Osteocyte (in vitro differentiated cells): ENCODE measurements at regions not wholly inside any gene's neighbourhood (a gene's known extent, or its start where the extent isn't known, plus 50 kb on each side); places are given as distances from the start of the nearest gene placed in this dataset.

Source experiments
- DNase-seq: peaks from one replicate; pipeline ENCODE4 v3.0.0; 2021; ENCODE audit warnings: mixed read lengths; ENCODE audit not compliant: unreplicated experiment; ENCODE audit errors: extremely low spot score
- H3K27ac Mint-ChIP-seq: one replicate; pipeline ENCODE4 v1.8.0; 2021; ENCODE audit warnings: mild to moderate bottlenecking, mixed read lengths; ENCODE audit not compliant: unreplicated experiment
- H3K27me3 Mint-ChIP-seq: one replicate; pipeline ENCODE4 v1.8.0; 2021; ENCODE audit warnings: mixed read lengths; ENCODE audit not compliant: unreplicated experiment
- H3K36me3 Mint-ChIP-seq: one replicate; pipeline ENCODE4 v1.8.0; 2021; ENCODE audit warnings: mixed read lengths; ENCODE audit not compliant: unreplicated experiment
- H3K4me1 Mint-ChIP-seq: one replicate; pipeline ENCODE4 v1.8.0; 2021; ENCODE audit warnings: mixed read lengths; ENCODE audit not compliant: unreplicated experiment
- H3K4me3 Mint-ChIP-seq: one replicate; pipeline ENCODE4 v1.8.0; 2021; ENCODE audit warnings: mild to moderate bottlenecking, moderate library complexity, mixed read lengths; ENCODE audit not compliant: unreplicated experiment
- H3K9me3 Mint-ChIP-seq: one replicate; pipeline ENCODE4 v1.8.0; 2021; ENCODE audit warnings: mixed read lengths; ENCODE audit not compliant: unreplicated experiment
- CTCF ChIP-seq: fragments of 200-600 bp; sonication (generic); IDR thresholded peaks from 2 replicates; pipeline ENCODE4 v1.5.0; 2021; ENCODE audit warnings: antibody characterized with exemption, mild to moderate bottlenecking, moderate library complexity

- H3K4me3 Mint-ChIP-seq = no peak overlapping the region
- no peaks in the 10 kb centered on the region for H3K27me3 Mint-ChIP-seq
- peaks cover 1% of the 10 kb centered on the region for H3K9me3 Mint-ChIP-seq
- H3K36me3 Mint-ChIP-seq = no peaks in the 10 kb centered on the region
- H3K4me1 Mint-ChIP-seq = no peaks in the 10 kb centered on the region
- DNase-seq = no peak
- H3K27ac Mint-ChIP-seq = no peak overlapping the region
- TF ChIP-seq CTCF = no peak
Measured at GRCh38 chr11:91742155-91742554, 482.5 kb upstream of the FAT3 start.

- Mint-ChIP-seq H3K36me3 (no peaks in the 10 kb centered on the region), H3K4me1 (no peaks in the 10 kb centered on the region), H3K27me3 (no peaks in the 10 kb centered on the region), H3K27ac (no peak overlapping the region), H3K4me3 (no peak overlapping the region), H3K9me3 (peaks cover 19% of the 10 kb centered on the region)
- TF ChIP-seq CTCF = no peak
- no peak for DNase-seq
Measured at GRCh38 chr11:91731051-91731450, 493.6 kb upstream of the FAT3 start.

GRCh38 chr11:91730620-91731019, 494.0 kb upstream of the FAT3 start:
- Mint-ChIP-seq H3K4me3 (no peak overlapping the region), H3K27ac (no peak overlapping the region), H3K9me3 (peaks cover 17% of the 10 kb centered on the region), H3K27me3 (no peaks in the 10 kb centered on the region), H3K36me3 (no peaks in the 10 kb centered on the region), H3K4me1 (no peaks in the 10 kb centered on the region)
- DNase-seq = no peak
- no peak for TF ChIP-seq CTCF

- Mint-ChIP-seq H3K4me3 (no peak overlapping the region), H3K27me3 (no peaks in the 10 kb centered on the region), H3K9me3 (peaks cover 13% of the 10 kb centered on the region), H3K36me3 (no peaks in the 10 kb centered on the region), H3K4me1 (no peaks in the 10 kb centered on the region), H3K27ac (no peak overlapping the region)
- TF ChIP-seq CTCF = no peak
- no peak for DNase-seq
Measured at GRCh38 chr11:91730057-91730456, 494.6 kb upstream of the FAT3 start.

- H3K9me3 Mint-ChIP-seq = no peaks in the 10 kb centered on the region
- no peak for TF ChIP-seq CTCF
- H3K27me3 Mint-ChIP-seq = no peaks in the 10 kb centered on the region
- H3K4me1 Mint-ChIP-seq = no peaks in the 10 kb centered on the region
- no peak overlapping the region for H3K27ac Mint-ChIP-seq
- DNase-seq = no peak
- no peaks in the 10 kb centered on the region for H3K36me3 Mint-ChIP-seq
- H3K4me3 Mint-ChIP-seq = no peak overlapping the region
Measured at GRCh38 chr11:91717169-91717568, 507.4 kb upstream of the FAT3 start.
